Germinal center (tissue), 1 donor: ENCODE measurements at regions not wholly inside any gene's neighbourhood (a gene's known extent, or its start where the extent isn't known, plus 50 kb on each side); places are given as distances from the start of the nearest gene placed in this dataset.

Experiments
- DNase-seq: peaks from one replicate; pipeline ENCODE4 v3.0.0; 2012; ENCODE audit warnings: mixed read lengths, low spot score

DNA sequence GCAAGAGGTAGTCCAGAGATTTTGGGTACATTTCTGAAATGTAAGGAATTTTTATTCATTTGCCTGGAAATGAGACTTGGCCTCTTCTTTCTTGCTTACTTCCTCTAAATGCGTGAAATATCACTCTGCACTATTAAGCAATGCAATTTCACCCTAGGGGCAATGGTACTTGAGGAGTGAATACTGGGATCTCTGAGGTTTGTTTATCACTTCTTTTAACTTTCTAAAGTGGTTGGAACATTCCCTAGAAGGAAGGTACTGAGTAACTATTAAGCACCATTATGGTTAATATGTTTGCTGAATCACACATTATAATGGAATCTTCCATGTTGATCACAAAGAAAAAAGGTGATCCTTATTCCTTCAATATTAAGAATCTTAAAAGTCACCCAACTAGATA, 120.9 kb upstream of the CAND1 start:
- no peak for DNase-seq

DNA sequence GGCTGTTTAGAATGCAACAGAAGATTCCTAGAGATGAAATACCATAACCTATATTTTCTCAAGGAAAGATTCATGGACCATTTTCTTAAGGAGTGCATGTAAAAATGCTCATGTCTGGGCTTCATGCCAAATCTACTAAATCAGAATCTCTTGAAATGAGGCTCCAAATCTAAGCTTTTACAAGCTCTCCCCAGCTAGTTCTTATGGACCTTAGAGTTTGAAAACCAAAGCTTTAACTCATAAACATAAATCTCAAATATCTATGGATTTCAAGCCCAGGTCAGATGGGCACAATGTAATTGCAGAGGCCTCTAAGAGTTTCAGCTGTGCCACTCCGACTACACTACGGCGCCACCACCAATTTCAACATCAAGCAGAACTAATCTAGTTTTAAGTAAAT, 117.3 kb upstream of the CAND1 start:
- no peak for DNase-seq

DNA sequence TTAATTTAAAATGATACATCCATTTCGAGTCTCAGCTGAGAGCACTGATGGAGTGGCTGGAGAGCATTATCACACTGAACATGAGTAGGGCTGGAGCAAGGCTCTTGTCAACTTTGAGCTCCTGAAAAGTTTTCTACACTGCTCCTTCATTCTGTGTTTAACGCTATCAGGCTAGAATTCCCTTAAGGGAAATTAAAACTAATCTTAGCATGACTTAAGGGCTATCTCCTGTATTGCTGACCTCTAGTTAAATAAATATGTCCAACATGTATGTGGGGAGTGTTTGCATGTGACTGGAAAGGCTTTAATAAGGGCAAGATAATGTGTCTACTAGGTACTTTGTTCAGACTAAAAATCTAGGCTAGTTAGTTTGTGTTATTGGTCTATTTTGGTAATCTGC, 116.7 kb upstream of the CAND1 start:
- no peak for DNase-seq

DNA sequence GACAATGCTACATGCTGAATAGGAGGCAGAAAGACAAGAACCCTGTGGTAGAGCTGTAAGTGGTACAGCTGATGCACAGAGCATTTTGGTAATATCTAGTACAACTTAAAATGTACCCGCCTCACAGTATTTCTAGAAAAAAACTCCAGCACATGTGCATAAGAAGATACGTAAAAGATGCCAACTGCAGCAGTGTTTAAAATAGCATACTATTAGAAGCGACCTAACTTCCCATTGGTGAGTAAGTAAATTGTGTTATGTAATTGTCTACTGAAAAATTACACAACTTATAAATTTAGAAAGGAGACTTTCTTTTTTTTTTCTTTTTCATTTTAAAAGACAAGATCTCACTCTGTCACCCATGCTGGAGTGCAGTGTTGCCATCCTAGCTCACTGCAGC, 114.3 kb upstream of the CAND1 start:
- DNase-seq, result no peak

DNA sequence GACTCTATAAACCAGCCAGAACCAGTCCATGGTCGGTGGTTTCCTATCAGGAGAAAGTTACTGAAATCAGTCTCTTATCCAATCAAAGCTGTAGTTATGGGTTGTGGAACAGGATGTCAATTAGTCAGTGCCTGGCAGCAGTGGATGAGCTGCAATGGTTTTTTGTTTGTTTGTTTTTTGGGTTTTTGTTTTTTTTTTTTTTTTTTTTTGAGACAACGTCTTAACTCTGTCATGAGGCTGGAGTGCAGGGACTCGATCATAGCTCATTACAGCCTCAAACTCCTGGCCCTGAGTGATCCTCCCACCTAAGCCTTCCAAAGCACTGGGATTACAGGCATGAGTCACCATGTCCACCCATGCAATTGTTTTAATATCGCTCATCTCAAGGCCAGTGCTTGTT, 113.3 kb upstream of the CAND1 start:
- DNase-seq, result no peak

DNA sequence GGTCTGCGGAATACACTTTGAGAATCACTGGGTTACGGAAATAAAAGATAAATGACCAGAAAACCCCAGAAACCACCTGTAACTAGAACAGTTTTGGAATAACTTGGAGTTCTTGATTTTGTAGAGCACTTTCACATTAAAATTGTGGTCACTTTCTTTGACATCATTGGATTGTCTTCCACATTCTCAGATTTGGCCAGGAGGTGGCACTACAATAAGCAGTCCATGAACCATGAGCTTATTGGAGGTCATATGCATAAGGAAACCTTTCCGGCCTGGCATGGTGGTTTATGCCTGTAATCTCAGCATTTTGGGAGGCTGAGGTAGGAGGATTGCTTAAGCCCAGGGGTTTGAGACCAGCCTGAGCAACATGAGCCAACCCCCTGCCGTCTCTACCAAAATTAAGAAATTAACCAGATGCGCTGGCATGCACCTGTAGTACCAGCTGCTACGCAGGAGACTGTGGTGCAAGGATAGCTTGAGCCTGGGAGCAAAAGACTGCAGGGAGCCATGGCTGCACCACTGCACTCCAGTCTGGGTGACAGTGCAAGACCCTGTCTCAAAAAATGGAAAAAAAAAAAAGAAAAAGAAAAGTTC, 107.7 kb upstream of the CAND1 start:
- DNase-seq, result peak; percentile 26

DNA sequence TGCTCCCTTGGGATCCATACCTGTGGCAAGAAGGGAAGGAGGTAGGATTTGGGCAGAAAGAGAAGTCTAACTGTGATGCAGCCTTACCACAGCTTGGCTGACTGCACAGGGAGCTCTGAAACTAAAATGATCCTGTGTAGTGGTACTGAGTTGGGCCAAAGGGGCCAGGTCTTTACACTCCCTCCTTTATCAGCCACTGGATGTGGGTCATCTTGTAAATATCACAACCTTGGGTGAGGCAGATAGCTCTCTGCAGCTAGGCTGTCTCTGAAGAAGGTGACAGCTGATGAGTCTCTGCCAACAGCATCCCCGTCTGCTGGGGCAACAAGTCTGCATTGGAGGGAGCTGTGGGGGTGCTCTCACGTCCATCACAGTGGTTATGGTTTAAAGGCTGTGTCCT, 95.9 kb upstream of the CAND1 start:
- no peak for DNase-seq

DNA sequence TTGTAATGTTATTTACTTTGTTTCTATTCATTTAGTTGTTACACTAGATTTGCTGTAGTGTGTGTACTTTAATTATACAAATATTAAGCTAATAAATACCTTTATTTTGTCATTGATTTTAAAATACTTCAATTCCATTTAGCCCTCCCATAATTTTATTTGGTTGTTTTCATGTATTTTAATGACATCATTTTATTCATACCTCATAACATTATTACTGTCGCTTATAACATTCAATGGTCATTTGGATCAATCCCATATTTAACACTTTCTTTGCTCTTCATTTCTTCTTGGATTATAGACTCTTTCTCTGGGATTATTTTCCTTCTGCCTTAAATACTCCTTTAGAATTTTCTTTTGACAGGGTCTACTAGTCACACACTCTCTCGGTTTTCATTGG, 86.6 kb upstream of the CAND1 start:
- DNase-seq, result no peak

DNA sequence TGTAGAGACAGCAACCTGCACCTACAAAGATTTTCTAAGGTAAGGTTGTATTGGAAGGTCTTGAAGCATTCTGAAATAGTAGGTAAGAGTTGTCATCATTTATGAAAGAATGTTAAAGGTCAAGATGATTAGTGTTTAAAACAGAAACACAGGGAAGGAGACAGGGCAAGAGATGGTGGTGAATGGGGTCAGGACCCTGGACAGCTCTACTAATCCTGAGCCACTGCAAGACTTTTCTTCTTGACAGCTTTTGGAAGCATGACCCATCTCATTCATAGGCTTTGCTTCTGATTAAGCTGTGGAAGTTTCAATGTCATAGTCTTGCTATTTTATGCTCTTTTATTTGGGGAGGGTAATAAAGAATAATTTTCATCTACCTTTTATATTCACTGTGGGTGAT, 75.5 kb upstream of the CAND1 start:
- no peak for DNase-seq

DNA sequence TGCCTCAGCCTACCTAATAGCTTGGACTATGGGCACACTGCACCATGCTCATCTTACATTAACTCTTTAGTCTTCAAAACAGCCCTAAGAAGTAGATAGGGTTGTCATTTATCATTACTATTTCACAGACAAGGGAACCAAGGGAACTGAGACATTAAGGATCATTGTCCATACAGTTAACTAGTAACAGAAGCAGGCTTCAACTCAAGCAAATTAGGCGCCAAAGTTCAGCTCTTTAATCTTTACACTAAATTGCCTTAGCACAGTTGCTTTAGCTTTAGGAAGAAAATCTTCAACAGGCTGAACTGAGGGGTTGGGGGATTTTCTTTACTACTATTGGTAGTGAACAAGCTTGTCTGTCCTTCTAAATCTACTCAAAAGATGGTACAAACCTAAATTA, 68.8 kb upstream of the CAND1 start:
- DNase-seq, result no peak

DNA sequence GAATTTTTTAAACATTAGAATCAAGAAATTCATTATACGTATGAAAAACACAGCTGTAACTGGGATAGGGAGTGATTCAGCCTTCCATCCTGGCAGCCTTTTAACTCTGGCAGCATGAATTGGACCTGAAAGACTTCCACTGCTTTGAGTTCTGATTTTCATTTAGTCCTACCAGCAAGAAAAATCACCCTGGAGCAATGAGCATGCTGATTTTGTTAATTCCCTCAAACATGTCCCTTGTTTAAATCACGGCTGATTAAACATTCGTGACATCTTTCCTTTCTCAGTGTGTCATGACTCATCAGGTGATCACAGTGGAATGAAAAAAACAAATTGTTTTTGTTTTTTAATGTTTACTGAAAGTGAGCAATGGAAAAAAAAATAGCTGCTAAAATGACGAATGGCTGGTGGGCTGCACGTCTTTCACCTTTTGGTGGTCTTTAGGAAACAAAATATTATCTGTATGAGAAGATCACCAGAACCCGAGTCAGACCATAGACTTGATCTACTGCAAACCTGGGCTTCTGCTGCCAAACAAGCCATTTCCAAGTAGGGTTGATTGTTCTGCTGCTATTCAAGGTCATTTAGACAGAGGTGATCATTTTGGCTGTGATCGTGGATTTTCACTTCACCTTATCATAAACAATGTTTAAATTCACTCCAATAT, 67.0 kb upstream of the CAND1 start:
- DNase-seq, result no peak

DNA sequence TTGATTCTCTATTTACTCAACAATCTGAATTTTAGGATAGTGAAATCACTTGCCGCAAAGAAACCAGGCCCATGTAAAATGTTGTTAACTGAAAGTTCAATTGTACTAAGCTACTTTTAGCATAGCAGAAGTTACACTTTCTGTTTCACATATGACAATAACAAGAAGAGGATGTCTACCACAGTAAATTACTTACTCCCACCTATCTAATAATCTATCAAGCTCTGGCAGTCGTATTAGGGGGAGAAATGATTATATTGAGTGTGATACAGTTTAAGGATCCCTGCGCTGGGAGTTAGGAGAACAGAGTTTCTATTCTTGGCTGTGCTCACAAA, 66.5 kb upstream of the CAND1 start:
- no peak for DNase-seq

DNA sequence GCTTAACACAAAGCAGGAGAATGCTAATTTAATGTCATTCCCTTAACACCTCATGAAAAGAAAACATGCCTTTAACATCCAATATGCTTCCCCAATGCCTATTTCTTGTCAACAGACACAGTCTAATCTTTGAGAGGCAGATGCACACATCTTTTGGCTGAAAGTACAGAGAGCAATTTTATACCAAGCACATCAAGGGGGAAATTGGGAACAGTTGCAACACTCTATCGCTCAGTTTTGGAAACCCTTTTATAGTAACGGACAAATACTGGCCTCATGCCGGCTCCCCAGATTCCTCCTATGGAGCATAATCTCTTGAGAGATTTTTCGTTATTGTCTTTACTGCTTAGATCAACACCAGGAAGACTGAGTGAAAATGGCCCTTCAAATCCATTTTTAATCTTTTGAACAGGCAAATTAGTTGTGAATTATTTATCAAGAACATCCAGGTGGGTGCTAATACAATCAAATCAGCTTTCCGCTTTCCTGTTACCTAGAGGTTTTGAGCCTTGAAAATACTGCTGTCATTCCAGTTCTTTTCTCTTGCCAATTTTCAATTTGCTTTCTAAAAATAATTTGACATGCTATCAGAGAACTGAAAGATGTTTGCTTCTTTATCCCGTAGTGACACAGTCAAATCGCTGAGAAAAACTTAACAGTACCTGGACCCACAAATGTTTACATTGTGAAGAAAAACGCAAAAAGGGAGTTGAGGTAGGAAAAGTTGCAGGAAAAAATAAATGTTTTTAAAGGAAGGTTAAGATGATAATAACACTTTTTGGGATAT, 60.7 kb upstream of the CAND1 start:
- DNase-seq, result no peak

DNA sequence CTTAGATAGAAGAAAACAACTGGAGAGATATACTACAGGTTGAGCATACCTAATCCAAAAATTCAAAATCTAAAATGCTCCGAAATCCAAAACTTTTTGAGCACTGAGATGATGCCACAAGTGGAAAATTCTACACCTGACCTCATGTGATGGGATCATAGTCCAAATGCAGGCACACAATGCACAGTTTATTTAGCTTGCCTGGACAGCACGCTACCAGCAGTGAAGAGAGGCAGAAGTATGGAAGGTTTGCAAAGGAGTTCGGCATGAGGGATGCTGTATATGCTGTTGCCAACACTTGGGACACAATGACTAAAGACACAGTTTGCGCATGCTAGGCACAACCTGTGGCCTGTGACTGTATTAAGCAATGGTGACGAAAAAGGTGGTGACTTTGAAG, 58.1 kb upstream of the CAND1 start:
- no peak for DNase-seq

DNA sequence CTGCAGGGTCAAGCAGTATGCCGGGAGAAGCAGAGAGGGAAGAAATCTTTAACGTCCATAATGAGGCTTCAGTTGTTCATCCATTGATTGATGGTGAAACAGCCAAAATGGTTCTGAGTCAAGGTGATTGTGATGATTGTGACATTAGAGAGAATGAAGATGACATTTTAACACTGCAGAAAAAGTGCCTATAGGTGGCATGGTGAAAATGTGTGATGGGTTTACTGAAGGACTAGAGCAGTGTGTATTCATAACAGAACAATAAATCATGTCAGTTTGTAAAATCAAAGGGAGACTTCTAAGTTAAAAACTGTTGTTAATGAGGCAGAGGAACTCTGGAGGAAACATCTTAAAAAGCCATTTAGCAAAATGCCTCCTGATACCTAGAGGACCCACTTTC, 57.7 kb upstream of the CAND1 start:
- DNase-seq, result no peak

DNA sequence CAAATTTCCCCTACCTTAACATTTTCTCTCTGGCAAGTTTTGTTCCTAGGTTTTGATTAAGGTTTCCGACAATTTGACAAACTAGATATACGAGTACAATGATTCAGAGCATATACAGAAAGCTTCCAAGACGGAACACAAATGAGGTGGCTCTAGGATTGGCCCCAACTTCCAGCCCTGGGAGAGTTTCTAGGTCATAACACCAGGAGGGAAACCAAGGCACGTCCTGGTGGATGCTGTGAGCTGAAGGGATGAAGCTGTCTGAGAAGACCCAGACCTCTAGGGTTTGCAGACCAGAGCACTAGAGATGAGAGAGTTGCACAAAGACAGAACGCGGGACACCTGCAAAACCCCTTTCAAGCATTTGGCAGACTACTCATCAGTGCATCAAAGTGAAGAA, 51.5 kb upstream of the CAND1 start:
- DNase-seq, result no peak
